ENCODE measurements at regions not wholly inside any gene's neighbourhood (a gene's known extent, or its start where the extent isn't known, plus 50 kb on each side); places are given as distances from the start of the nearest gene placed in this dataset.
"Not testable (repeated sequence)": the region's sequence is repeated elsewhere in the genome, so short reads cannot be mapped to it uniquely, and the experiment has no call there.

DNA sequence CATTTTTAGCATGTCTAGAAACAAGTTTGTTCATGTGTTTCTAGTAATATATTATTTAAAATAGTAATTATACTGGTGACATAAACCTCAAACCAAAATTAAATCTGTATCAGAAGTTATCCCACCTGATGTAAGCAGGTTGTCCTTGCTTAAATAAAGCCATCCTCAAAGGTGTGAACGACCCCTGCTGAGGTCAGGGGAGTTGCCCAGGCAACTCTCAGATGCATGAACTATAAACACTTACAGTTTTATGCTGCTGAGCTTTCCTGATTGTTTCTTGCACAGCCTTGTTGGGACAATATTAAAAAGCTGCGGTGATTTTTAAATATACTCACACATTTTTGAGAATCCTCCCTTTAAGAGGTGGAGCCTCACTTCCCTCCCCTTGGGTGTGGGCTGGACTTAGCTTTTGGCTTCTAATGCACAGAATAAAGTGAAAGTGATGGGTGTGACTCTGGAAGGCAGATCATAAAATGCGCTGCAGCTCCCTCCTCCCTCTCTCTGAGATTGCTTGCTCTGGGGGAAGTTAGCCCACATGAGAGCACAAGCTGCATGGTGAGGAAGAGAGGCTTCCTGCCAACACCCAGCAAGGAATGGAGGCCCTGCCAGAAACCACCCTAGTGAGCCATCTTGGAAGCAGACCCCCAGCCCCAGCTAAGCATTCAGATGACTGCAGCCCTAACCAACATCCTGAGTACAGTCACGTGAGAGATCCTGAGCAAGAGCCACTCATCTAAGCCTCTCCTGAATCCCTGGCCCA, 152.7 kb downstream of the SKIDA1 start:
- H3K4me1 ChIP-seq: no peaks in the 10 kb centered on the region
- H3K27ac ChIP-seq: no peak overlapping the region
- TF ChIP-seq POLR2A (IDR thresholded peaks at IDR 0.05): no peak
- TF ChIP-seq, protein P1, sequence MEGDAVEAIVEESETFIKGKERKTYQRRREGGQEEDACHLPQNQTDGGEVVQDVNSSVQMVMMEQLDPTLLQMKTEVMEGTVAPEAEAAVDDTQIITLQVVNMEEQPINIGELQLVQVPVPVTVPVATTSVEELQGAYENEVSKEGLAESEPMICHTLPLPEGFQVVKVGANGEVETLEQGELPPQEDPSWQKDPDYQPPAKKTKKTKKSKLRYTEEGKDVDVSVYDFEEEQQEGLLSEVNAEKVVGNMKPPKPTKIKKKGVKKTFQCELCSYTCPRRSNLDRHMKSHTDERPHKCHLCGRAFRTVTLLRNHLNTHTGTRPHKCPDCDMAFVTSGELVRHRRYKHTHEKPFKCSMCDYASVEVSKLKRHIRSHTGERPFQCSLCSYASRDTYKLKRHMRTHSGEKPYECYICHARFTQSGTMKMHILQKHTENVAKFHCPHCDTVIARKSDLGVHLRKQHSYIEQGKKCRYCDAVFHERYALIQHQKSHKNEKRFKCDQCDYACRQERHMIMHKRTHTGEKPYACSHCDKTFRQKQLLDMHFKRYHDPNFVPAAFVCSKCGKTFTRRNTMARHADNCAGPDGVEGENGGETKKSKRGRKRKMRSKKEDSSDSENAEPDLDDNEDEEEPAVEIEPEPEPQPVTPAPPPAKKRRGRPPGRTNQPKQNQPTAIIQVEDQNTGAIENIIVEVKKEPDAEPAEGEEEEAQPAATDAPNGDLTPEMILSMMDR (IDR thresholded peaks at IDR 0.05): no peak
- H3K9me3 ChIP-seq: no peaks in the 10 kb centered on the region
- 56 to 59% methylated on average over 4 of the region's 4 CpGs for WGBS, 2 donors
- H3K27me3 ChIP-seq: no peaks in the 10 kb centered on the region
- H3K4me3 ChIP-seq: no peak overlapping the region
- peak in 1 of 4 donors; percentile 21 for DNase-seq
- intact Hi-C loops (cut with DNase I): no loop called here
- no peaks in the 10 kb centered on the region for H3K36me3 ChIP-seq (replicated peaks in 1 of 2; ENCODE audit: insufficient read depth in 1 of 2, low read depth in 2 of 2)
- ATAC-seq: peak; percentile 18

DNA sequence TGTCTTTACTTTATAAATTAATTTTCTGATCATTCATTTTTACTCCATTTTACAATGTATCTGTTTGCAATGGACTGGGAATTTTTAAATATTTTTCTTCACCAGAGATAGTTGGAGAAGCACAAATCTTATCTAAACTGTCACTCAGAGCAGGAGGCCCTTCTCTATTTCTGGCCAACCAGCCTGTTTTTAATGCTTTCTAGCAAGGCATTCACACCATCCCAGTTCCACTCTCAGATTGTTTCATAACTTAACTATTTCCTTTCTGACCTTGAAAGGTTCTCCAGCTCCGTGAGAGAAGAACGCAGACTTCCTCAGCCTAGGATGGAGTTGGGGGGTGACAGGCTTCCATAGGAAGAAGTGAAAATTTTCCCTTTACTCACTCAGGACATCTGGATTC, 155.8 kb downstream of the SKIDA1 start:
- 36 to 39% methylated on average over 2 of the region's 2 CpGs for WGBS, 2 donors
- intact Hi-C loops (cut with DNase I): no loop called here
- Histone ChIP-seq H3K27ac (no peak overlapping the region), H3K4me1 (no peaks in the 10 kb centered on the region), H3K4me3 (no peak overlapping the region), H3K36me3 (replicated peaks in 1 of 2; ENCODE audit: insufficient read depth in 1 of 2, low read depth in 2 of 2) (no peaks in the 10 kb centered on the region), H3K9me3 (no peaks in the 10 kb centered on the region), H3K27me3 (no peaks in the 10 kb centered on the region)
- TF ChIP-seq, protein P1 (IDR thresholded peaks at IDR 0.05): no peak
- TF ChIP-seq POLR2A (IDR thresholded peaks at IDR 0.05): no peak
- DNase-seq: no peak
- no peak for ATAC-seq

DNA sequence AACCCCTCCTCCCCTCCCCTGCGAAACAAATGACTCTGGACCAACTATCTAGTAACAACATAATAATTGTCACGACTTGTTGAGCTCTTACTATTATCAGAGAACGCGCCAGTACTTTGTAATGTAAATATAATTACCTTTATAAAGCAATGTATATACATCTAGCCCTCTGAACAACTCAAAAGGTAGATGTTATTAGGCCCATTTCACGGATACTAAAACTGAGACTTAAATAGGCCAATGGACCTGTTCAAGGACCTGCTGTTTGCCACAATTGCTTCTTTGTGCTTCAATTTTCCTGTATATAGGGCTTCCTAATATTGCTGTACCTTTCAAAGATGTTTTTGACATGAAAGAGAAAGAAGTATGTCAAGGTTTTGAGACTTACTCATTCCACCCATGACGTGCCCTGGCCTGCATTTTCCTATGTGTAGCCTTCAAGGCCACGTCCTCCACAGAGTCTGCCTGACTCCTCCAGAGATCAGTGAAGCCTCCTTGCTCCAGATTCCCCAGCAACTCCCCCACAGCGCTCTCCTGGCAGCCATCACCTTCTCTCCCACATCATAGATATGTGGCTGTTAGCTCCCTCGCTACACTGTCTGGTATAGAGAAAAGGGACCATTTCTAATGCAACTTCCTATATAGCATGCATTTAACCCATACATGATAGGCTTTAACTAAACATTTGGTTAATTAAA, 156.6 kb downstream of the SKIDA1 start:
- no peaks in the 10 kb centered on the region for H3K36me3 ChIP-seq (replicated peaks in 1 of 2; ENCODE audit: insufficient read depth in 1 of 2, low read depth in 2 of 2)
- WGBS, 2 donors: 71 to 79% methylated on average over 9 of the region's 9 CpGs
- H3K27me3 ChIP-seq: no peaks in the 10 kb centered on the region
- no peaks in the 10 kb centered on the region for H3K9me3 ChIP-seq
- no peak for DNase-seq
- TF ChIP-seq, protein P1 (IDR thresholded peaks at IDR 0.05): no peak
- no peak for TF ChIP-seq POLR2A (IDR thresholded peaks at IDR 0.05)
- H3K27ac ChIP-seq: no peak overlapping the region
- ATAC-seq: no peak
- intact Hi-C loops (cut with DNase I): no loop called here
- H3K4me3 ChIP-seq: no peak overlapping the region
- no peaks in the 10 kb centered on the region for H3K4me1 ChIP-seq

DNA sequence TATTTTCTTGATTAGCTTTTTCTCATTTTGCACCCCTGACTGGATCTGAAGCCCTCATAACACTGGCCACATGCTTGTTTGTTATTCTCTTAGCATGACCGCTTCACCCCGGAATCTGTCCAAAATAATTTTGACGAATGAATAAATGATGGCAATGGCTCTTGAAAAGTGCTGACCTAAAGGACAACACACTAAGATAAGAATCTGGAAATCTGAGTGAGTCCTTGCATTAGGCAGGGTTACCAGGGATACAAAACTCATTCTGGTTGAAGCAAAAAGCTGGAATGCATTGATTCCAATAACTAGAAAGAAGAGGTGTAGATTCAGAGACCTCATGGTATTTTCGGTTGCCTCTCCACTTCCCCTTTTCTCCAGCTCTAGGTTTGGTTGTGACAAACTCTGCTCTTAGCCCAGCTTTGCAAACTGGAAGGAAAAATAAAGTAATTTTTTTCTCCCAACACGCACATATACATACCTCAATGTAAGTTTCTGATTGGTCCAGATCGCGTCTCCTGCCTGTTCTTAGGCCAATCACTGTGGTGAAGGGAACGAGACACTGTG, 157.4 kb downstream of the SKIDA1 start:
- Histone ChIP-seq H3K4me1 (no peaks in the 10 kb centered on the region), H3K36me3 (replicated peaks in 1 of 2; ENCODE audit: insufficient read depth in 1 of 2, low read depth in 2 of 2) (no peaks in the 10 kb centered on the region), H3K27me3 (no peaks in the 10 kb centered on the region), H3K4me3 (no peak overlapping the region), H3K27ac (no peak overlapping the region), H3K9me3 (no peaks in the 10 kb centered on the region)
- no peak for DNase-seq
- WGBS, 2 donors: 79 to 80% methylated on average over 8 of the region's 8 CpGs
- intact Hi-C loops (cut with DNase I): no loop called here
- ATAC-seq: no peak
- TF ChIP-seq POLR2A (IDR thresholded peaks at IDR 0.05): no peak
- TF ChIP-seq, protein P1 (IDR thresholded peaks at IDR 0.05): no peak

DNA sequence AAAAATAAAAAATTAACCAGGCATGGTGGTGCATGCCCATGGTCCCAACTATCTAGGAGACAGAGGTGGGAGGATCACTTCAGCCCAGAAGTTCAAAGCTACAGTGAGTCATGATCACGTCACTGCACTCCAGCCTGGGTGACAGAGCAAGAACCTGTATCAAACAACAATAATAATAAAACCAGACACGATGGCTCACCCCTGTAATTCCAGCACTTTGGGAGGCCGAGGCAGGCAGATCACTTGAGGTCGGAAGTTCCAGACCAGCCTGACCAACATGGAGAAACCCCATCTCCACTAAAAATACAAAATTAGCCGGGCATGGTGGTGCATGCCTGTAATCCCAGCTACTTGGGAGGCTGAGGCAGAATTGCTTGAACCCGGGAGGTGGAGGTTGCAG, 159.4 kb downstream of the SKIDA1 start:
- intact Hi-C loops (cut with DNase I); H3K4me3 ChIP-seq; H3K4me1 ChIP-seq; DNase-seq; H3K9me3 ChIP-seq; H3K27ac ChIP-seq; ATAC-seq; H3K36me3 ChIP-seq (replicated peaks in 1 of 2; ENCODE audit: insufficient read depth in 1 of 2, low read depth in 2 of 2); H3K27me3 ChIP-seq: not testable (repeated sequence)
- 80 to 92% methylated on average over 6 of the region's 6 CpGs for WGBS, 2 donors
